Left ventricle myocardium inferior (tissue), 1 donor: ENCODE measurements at regions not wholly inside any gene's neighbourhood (a gene's known extent, or its start where the extent isn't known, plus 50 kb on each side); places are given as distances from the start of the nearest gene placed in this dataset.

Experiments
- DNase-seq: peaks from one replicate; pipeline ENCODE4 v3.0.0-alpha.2; 2020
- H3K27ac ChIP-seq: fragments of 200-600 bp; replicated peaks from 2 replicates; pipeline ENCODE4 v1.8.0; 2021
- H3K27me3 ChIP-seq: fragments of 200-600 bp; 2 replicates; pipeline ENCODE4 v1.8.0; 2021; ENCODE audit warnings: low read depth
- H3K36me3 ChIP-seq: fragments of 200-600 bp; 2 replicates; pipeline ENCODE4 v1.8.0; 2021
- H3K4me1 ChIP-seq: fragments of 200-600 bp; 2 replicates; pipeline ENCODE4 v1.8.0; 2021
- H3K4me3 ChIP-seq: fragments of 200-600 bp; 2 replicates; pipeline ENCODE4 v1.8.0; 2021; ENCODE audit warnings: mild to moderate bottlenecking, moderate library complexity
- H3K9me3 ChIP-seq: fragments of 200-600 bp; replicated peaks from 2 replicates; pipeline ENCODE4 v1.8.0; 2021
- intact Hi-C: fragments of 100-400 bp; cut with micrococcal nuclease; formaldehyde crosslinking; loops from one replicate; pipeline ENCODE4 v1.11.0; 2022
- TF ChIP-seq, protein P1 (sequence below): fragments of 200-600 bp; IDR thresholded peaks from 2 replicates; pipeline ENCODE4 v1.8.0; 2021; ENCODE audit warnings: antibody characterized with exemption, mild to moderate bottlenecking, borderline replicate concordance
- donor health status: DM: no; HTN: yes; CAD: no; lungs with severe emphysema.

DNA sequence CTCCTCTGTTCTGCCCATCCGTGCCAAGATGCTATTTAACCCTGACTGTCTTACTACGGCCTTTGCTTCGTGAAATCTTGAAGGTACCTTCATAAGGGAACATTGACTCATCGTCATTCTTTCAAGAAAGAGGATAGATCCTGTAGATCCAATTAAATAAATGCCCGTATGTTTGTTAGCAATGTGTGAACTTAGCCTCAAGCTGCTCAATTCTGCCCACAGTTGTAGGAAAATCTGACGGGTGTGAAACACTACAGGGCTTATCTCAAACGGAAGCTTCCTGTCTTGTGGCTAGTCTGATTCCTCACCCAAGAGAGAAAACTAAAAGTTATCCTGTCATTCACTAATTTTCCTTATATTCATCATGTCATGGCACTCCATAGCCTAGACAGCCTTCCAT lies 168.0 kb upstream of the TBX3 start:
- Histone ChIP-seq H3K36me3 (no peaks in the 10 kb centered on the region), H3K4me1 (peaks cover 6% of the 10 kb centered on the region), H3K27me3 (peaks cover 8% of the 10 kb centered on the region), H3K9me3 (no peaks in the 10 kb centered on the region), H3K27ac (no peak overlapping the region), H3K4me3 (no peak overlapping the region)
- no peak for DNase-seq
- TF ChIP-seq, protein P1, sequence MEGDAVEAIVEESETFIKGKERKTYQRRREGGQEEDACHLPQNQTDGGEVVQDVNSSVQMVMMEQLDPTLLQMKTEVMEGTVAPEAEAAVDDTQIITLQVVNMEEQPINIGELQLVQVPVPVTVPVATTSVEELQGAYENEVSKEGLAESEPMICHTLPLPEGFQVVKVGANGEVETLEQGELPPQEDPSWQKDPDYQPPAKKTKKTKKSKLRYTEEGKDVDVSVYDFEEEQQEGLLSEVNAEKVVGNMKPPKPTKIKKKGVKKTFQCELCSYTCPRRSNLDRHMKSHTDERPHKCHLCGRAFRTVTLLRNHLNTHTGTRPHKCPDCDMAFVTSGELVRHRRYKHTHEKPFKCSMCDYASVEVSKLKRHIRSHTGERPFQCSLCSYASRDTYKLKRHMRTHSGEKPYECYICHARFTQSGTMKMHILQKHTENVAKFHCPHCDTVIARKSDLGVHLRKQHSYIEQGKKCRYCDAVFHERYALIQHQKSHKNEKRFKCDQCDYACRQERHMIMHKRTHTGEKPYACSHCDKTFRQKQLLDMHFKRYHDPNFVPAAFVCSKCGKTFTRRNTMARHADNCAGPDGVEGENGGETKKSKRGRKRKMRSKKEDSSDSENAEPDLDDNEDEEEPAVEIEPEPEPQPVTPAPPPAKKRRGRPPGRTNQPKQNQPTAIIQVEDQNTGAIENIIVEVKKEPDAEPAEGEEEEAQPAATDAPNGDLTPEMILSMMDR, result no peak
- intact Hi-C loops, result no loop called here

DNA sequence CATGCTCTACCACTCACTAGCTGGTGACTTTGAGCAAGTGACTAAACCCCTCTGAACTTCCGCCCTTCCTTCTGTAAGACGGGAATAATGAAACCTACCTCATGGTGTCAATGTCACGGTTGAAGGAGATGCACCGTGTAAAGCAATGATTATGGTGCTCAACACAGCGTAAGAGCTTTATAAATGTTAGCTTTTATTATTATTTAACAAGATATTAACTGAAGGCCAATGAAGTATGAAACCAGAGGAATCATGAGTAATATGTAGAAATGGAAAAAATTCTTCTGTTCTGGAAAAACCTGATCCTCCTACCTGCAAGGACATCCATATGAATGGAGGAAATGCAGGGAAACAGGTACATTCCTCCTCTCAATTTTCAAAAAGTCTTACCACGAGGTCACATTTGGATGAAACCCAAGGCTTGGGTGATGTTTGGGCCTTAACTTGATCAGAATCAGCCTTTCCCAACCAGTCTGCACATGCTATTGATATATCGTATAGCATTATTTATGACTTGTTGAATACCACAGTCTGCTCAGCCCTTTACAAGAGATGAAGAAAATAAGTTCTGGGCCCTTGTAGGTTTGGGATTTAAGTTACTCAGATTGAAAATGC lies 166.8 kb upstream of the TBX3 start:
- Histone ChIP-seq H3K9me3 (no peaks in the 10 kb centered on the region), H3K4me3 (no peak overlapping the region), H3K27me3 (peaks cover 16% of the 10 kb centered on the region), H3K27ac (no peak overlapping the region), H3K36me3 (no peaks in the 10 kb centered on the region), H3K4me1 (peaks cover 11% of the 10 kb centered on the region)
- TF ChIP-seq, protein P1, result no peak
- no peak for DNase-seq
- intact Hi-C loops, result no loop called here

DNA sequence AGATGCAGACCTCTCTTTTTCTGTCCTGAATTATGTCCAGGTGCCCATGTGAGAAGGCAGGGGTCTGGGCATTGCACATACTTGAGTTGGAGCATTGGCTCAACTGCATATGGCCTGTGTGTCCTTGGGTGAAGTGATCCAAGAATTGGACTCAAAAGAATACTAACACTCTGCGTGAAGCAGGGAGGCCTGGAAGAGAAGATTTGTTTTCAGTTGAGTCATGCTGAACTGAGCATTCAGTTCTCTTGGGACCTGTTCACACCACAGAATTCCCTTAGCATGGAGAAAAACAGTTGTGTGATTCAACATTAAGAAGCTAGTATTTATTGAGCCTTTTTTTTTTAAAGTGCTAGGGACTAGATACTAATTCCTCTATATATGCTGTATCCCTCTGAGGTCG lies 164.7 kb upstream of the TBX3 start:
- peaks cover 16% of the 10 kb centered on the region for H3K27me3 ChIP-seq
- H3K4me3 ChIP-seq, result no peak overlapping the region
- TF ChIP-seq, protein P1, result no peak
- peaks cover 11% of the 10 kb centered on the region for H3K4me1 ChIP-seq
- H3K9me3 ChIP-seq, result no peaks in the 10 kb centered on the region
- H3K27ac ChIP-seq, result no peak overlapping the region
- intact Hi-C loops, result no loop called here
- H3K36me3 ChIP-seq, result no peaks in the 10 kb centered on the region
- DNase-seq, result no peak

DNA sequence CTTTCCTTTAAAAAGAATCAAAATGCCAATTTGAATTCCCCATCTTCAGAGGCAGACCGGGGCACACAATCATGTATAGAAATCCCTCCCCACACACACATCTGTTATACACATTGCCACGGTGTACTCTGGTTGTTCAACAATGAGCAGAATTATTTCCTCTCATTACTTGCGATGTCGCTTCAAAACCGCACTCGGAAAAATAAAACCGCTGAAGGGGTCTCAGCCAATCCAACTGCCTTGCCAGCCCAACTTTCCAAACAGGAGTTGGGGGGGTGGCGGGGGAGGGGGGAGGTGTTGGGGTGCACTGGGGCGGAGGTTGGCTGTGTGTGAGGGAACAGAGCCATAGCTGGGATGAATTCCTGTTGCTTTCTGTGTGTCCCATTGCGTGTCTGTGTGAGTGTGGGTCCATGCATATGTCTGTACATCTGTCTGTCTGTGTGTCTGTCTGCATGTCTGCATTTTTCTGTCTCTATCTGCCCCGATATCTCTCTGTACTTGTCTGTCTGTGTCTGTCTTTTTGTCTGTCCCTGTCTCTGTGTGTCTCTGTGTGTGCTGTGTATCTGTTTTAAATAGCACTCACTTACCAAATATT lies 163.6 kb upstream of the TBX3 start:
- intact Hi-C loops, result no loop called here
- H3K9me3 ChIP-seq, result no peaks in the 10 kb centered on the region
- no peak overlapping the region for H3K27ac ChIP-seq
- H3K27me3 ChIP-seq, result peaks cover 16% of the 10 kb centered on the region
- TF ChIP-seq, protein P1, result no peak
- DNase-seq, result no peak
- H3K36me3 ChIP-seq, result no peaks in the 10 kb centered on the region
- no peak overlapping the region for H3K4me3 ChIP-seq
- peaks cover 11% of the 10 kb centered on the region for H3K4me1 ChIP-seq

GRCh38 chr12:114846771-114847170 lies 162.8 kb upstream of the TBX3 start:
- DNase-seq, result no peak
- Histone ChIP-seq H3K36me3 (no peaks in the 10 kb centered on the region), H3K4me1 (peaks cover 11% of the 10 kb centered on the region), H3K9me3 (no peaks in the 10 kb centered on the region), H3K27me3 (peaks cover 16% of the 10 kb centered on the region), H3K27ac (no peak overlapping the region), H3K4me3 (no peak overlapping the region)
- TF ChIP-seq, protein P1, result no peak
- intact Hi-C loops, result no loop called here
